Fibroblast of lung (primary cell): ENCODE measurements at regions not wholly inside any gene's neighbourhood (a gene's known extent, or its start where the extent isn't known, plus 50 kb on each side); places are given as distances from the start of the nearest gene placed in this dataset.

Source experiments
- CTCF ChIP-seq, 2 donors: IDR thresholded peaks in 1 of 2; conservative IDR thresholded peaks in 1 of 2; 1 replicate in 1 of 2; 2 replicates in 1 of 2; pipeline ENCODE4 v1.5.1; 2011 to 2012; ENCODE audit warnings: low read length in 2 of 2, control low read depth in 1 of 2, inconsistent platforms in 1 of 2, low read depth in 1 of 2, mild to moderate bottlenecking in 1 of 2
- EZH2 ChIP-seq: IDR thresholded peaks from 2 replicates; pipeline ENCODE4 v1.5.1; 2012; ENCODE audit warnings: low read length, control low read depth, mild to moderate bottlenecking; ENCODE audit errors: missing control alignments

- no peak for TF ChIP-seq CTCF (conservative IDR thresholded peaks at IDR 0.05 in 1 of 2, IDR thresholded peaks at IDR 0.05 in 1 of 2; ENCODE audit: low read depth in 1 of 2, low read length in 2 of 2)
- no peak for TF ChIP-seq EZH2
Observed at GRCh38 chr20:60559462-60559861, 601.2 kb downstream of the CDH26 start.
